ENCODE measurements at regions not wholly inside any gene's neighbourhood (a gene's known extent, or its start where the extent isn't known, plus 50 kb on each side); places are given as distances from the start of the nearest gene placed in this dataset.

- FAIRE-seq = no peak
- no peak overlapping the region for H3K9ac ChIP-seq (ENCODE audit: control insufficient read depth, insufficient read depth, low read length)
Observed at GRCh38 chr5:130985776-130986175, 179.3 kb downstream of the HINT1 start.

DNA sequence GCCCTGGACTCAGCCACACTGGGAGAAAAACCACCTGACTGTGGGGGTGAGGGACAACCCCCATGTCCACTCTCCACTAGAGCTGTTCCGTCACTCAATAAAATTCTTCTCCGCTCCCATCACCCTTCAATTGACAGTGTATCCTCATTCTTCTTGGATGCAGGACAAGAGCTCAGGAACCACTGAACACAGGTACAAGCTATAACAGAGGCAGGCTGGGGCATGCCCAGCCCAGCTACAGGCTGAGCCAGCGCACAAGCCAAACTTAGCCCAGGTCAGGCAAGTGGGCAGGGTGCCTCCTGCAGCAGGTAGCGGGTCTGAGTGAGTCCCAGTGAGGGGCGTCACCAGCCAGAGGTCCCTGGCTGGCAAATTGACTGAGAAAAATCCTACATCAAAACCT is 183.4 kb downstream of the HINT1 start:
- WGBS (ENCODE audit: insufficient coverage, insufficient replicate concordance, low lambda C conversion rate, missing lambda C conversion rate) = 34% methylated on average over 5 of the region's 5 CpGs
- intact Hi-C loops (cut with micrococcal nuclease; ENCODE audit: unreplicated experiment) (no loop called here), in situ Hi-C loops (cut with MboI) (no loop called here)
- SMC1A ChIA-PET (ENCODE audit: uncharacterized antibody, unreplicated experiment) = no interaction called here
- Histone ChIP-seq H3K4me3 (no peak overlapping the region), H3K27ac (ENCODE audit: control insufficient read depth, insufficient read depth) (no peak overlapping the region), H3K36me3 (ENCODE audit: control insufficient read depth in 2 of 2, insufficient read depth in 2 of 2, low read length in 1 of 2) (no peaks in the 10 kb centered on the region), H3K9ac (ENCODE audit: control insufficient read depth, insufficient read depth, low read length) (no peak overlapping the region), H3K4me2 (ENCODE audit: control insufficient read depth, insufficient read depth) (no peak overlapping the region), H3K79me2 (ENCODE audit: control insufficient read depth, insufficient read depth, low read length) (no peaks in the 10 kb centered on the region), H2AFZ (ENCODE audit: control insufficient read depth, low read depth, low read length) (no peak overlapping the region), H3K9me3 (replicated peaks; ENCODE audit: control insufficient read depth, insufficient read depth, low read length) (no peaks in the 10 kb centered on the region), H4K20me1 (ENCODE audit: control insufficient read depth, insufficient read depth) (no peaks in the 10 kb centered on the region), H3K4me1 (ENCODE audit: control insufficient read depth, insufficient read depth, low read length) (no peaks in the 10 kb centered on the region), H3K27me3 (replicated peaks in 1 of 2; ENCODE audit: control insufficient read depth in 2 of 2, insufficient read depth in 2 of 2, low read length in 1 of 2) (no peaks in the 10 kb centered on the region)
- ATAC-seq (no peak), DNase-seq (ENCODE audit: low read depth, low spot score) (no peak), FAIRE-seq (no peak)
- TF ChIP-seq HSF1 (IDR thresholded peaks at IDR 0.05; ENCODE audit: low read depth, low read length) (no peak), SUPT20H (IDR thresholded peaks at IDR 0.05; ENCODE audit: borderline replicate concordance, control insufficient read depth, low read depth, low read length) (no peak), USF2 (IDR thresholded peaks at IDR 0.05; ENCODE audit: borderline replicate concordance, low read depth, low read length) (no peak), E4F1 (IDR thresholded peaks at IDR 0.05; ENCODE audit: borderline replicate concordance, partially characterized antibody) (no peak), RBBP5 (conservative IDR thresholded peaks at IDR 0.05) (no peak)
- POLR2A ChIA-PET = no interaction called here
- CTCF ChIA-PET = no interaction called here
- RAD21 ChIA-PET (ENCODE audit: unreplicated experiment) = no interaction called here
- no TSS peak for BruUV-seq (replicated peaks)

More at GRCh38 chr5:130985776-130986175, 179.3 kb downstream of the HINT1 start:
- Histone ChIP-seq H3K79me2 (ENCODE audit: control insufficient read depth, insufficient read depth, low read length) (no peaks in the 10 kb centered on the region), H4K20me1 (ENCODE audit: control insufficient read depth, insufficient read depth) (no peaks in the 10 kb centered on the region; the same call in 1 of the 2 replicates), H2AFZ (ENCODE audit: control insufficient read depth, low read depth, low read length) (no peak overlapping the region), H3K36me3 (ENCODE audit: control insufficient read depth in 2 of 2, insufficient read depth in 2 of 2, low read length in 1 of 2) (no peaks in the 10 kb centered on the region), H3K4me3 (no peak overlapping the region), H3K27ac (ENCODE audit: control insufficient read depth, insufficient read depth) (no peak overlapping the region), H3K4me1 (ENCODE audit: control insufficient read depth, insufficient read depth, low read length) (no peaks in the 10 kb centered on the region), H3K27me3 (replicated peaks in 1 of 2; ENCODE audit: control insufficient read depth in 2 of 2, insufficient read depth in 2 of 2, low read length in 1 of 2) (no peaks in the 10 kb centered on the region), H3K9me3 (replicated peaks; ENCODE audit: control insufficient read depth, insufficient read depth, low read length) (no peaks in the 10 kb centered on the region), H3K4me2 (ENCODE audit: control insufficient read depth, insufficient read depth) (no peak overlapping the region)
- ChIA-PET RAD21 (ENCODE audit: unreplicated experiment) (no interaction called here), POLR2A (no interaction called here), CTCF (no interaction called here), SMC1A (ENCODE audit: uncharacterized antibody, unreplicated experiment) (no interaction called here)
- TF ChIP-seq TBL1XR1 (IDR thresholded peaks at IDR 0.05; ENCODE audit: low read depth, low read length) (no peak), SREBF1 (IDR thresholded peaks at IDR 0.05; ENCODE audit: low read length) (no peak), EZH2 (IDR thresholded peaks at IDR 0.05; ENCODE audit: borderline replicate concordance, control insufficient read depth, low read depth, low read length) (no peak)
- TF ChIP-seq, protein P1, sequence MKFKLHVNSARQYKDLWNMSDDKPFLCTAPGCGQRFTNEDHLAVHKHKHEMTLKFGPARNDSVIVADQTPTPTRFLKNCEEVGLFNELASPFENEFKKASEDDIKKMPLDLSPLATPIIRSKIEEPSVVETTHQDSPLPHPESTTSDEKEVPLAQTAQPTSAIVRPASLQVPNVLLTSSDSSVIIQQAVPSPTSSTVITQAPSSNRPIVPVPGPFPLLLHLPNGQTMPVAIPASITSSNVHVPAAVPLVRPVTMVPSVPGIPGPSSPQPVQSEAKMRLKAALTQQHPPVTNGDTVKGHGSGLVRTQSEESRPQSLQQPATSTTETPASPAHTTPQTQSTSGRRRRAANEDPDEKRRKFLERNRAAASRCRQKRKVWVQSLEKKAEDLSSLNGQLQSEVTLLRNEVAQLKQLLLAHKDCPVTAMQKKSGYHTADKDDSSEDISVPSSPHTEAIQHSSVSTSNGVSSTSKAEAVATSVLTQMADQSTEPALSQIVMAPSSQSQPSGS (IDR thresholded peaks at IDR 0.05; ENCODE audit: low read length) = no peak
- ATAC-seq = no peak
- intact Hi-C loops (cut with micrococcal nuclease; ENCODE audit: unreplicated experiment) = no loop called here
- 3% methylated on average over 2 of the region's 2 CpGs for WGBS (ENCODE audit: insufficient coverage, insufficient replicate concordance, low lambda C conversion rate, missing lambda C conversion rate)
- in situ Hi-C loops (cut with MboI) = no loop called here
- no peak for DNase-seq (ENCODE audit: low read depth, low spot score)
- BruUV-seq (replicated peaks) = no TSS peak
